H9 (cell line): ENCODE measurements at regions not wholly inside any gene's neighbourhood (a gene's known extent, or its start where the extent isn't known, plus 50 kb on each side); places are given as distances from the start of the nearest gene placed in this dataset.

Experiments
- DNase-seq: peaks from one replicate; pipeline ENCODE4 v3.0.0-alpha.2; 2017
- H2AFZ ChIP-seq: one replicate; pipeline ENCODE4 v1.6.1; 2013; ENCODE audit warnings: mild to moderate bottlenecking, low read length, control low read depth, moderate library complexity
- H2AK5ac ChIP-seq: 2 replicates; pipeline ENCODE4 v1.6.1; 2013; ENCODE audit warnings: low read length, control low read depth, mixed read lengths; ENCODE audit not compliant: insufficient read length
- H2BK120ac ChIP-seq: one replicate; pipeline ENCODE4 v1.6.1; 2013; ENCODE audit warnings: low read depth, mild to moderate bottlenecking, low read length, control low read depth, inconsistent platforms; ENCODE audit not compliant: poor library complexity, severe bottlenecking
- H2BK12ac ChIP-seq: 2 replicates; pipeline ENCODE4 v1.6.1; 2013; ENCODE audit warnings: low read length, control low read depth, mixed read lengths, low read depth; ENCODE audit not compliant: insufficient read length
- H2BK15ac ChIP-seq: 2 replicates; pipeline ENCODE4 v1.6.1; 2013; ENCODE audit warnings: low read depth, low read length, control low read depth
- H2BK20ac ChIP-seq: one replicate; pipeline ENCODE4 v1.6.1; 2013; ENCODE audit warnings: low read depth, mild to moderate bottlenecking, low read length, control low read depth, inconsistent platforms; ENCODE audit not compliant: poor library complexity, severe bottlenecking
- H2BK5ac ChIP-seq: 2 replicates; pipeline ENCODE4 v1.6.1; 2013; ENCODE audit warnings: low read length, control low read depth, mixed read lengths; ENCODE audit not compliant: insufficient read length
- H3K14ac ChIP-seq: 2 replicates; pipeline ENCODE4 v1.6.1; 2013; ENCODE audit warnings: low read length, control low read depth; ENCODE audit not compliant: insufficient read depth
- H3K18ac ChIP-seq: 2 replicates; pipeline ENCODE4 v1.6.1; 2013; ENCODE audit warnings: low read depth, mild to moderate bottlenecking, mixed read lengths, low read length, control low read depth; ENCODE audit not compliant: insufficient read length
- H3K23ac ChIP-seq: 2 replicates; pipeline ENCODE4 v1.6.1; 2013; ENCODE audit warnings: low read length, control low read depth, mixed read lengths, low read depth; ENCODE audit not compliant: insufficient read length
- H3K23me2 ChIP-seq: 2 replicates; pipeline ENCODE4 v1.6.1; 2013; ENCODE audit warnings: low read depth, mild to moderate bottlenecking, mixed read lengths, low read length, control low read depth; ENCODE audit not compliant: insufficient read length, poor library complexity, severe bottlenecking
- H3K27ac ChIP-seq: 2 replicates; pipeline ENCODE4 v1.5.1; 2013; ENCODE audit warnings: low read length, control low read depth, mixed read lengths, low read depth; ENCODE audit not compliant: insufficient read length
- H3K27me3 ChIP-seq: 2 replicates; pipeline ENCODE4 v1.6.1; 2013; ENCODE audit warnings: low read length, control low read depth, inconsistent platforms; ENCODE audit not compliant: insufficient read depth
- H3K4ac ChIP-seq: 2 replicates; pipeline ENCODE4 v1.6.1; 2013; ENCODE audit warnings: low read depth, mild to moderate bottlenecking, control low read depth, inconsistent platforms, low read length, moderate library complexity
- H3K4me1 ChIP-seq: 2 replicates; pipeline ENCODE4 v1.6.1; 2013; ENCODE audit warnings: low read length, control low read depth, inconsistent platforms; ENCODE audit not compliant: insufficient read depth
- H3K4me2 ChIP-seq: 2 replicates; pipeline ENCODE4 v1.6.1; 2013; ENCODE audit warnings: low read length, control low read depth, mixed read lengths; ENCODE audit not compliant: insufficient read length, insufficient read depth
- H3K56ac ChIP-seq: 2 replicates; pipeline ENCODE4 v1.6.1; 2013; ENCODE audit warnings: low read depth, mild to moderate bottlenecking, mixed read lengths, low read length, control low read depth; ENCODE audit not compliant: insufficient read length
- H3K79me1 ChIP-seq: 2 replicates; pipeline ENCODE4 v1.6.1; 2013; ENCODE audit warnings: low read depth, mild to moderate bottlenecking, moderate library complexity, low read length, control low read depth, inconsistent platforms; ENCODE audit not compliant: insufficient read depth, poor library complexity, severe bottlenecking
- H3K79me2 ChIP-seq: 2 replicates; pipeline ENCODE4 v1.6.1; 2013; ENCODE audit warnings: low read length, control low read depth, inconsistent platforms; ENCODE audit not compliant: insufficient read depth
- H3K9ac ChIP-seq: 2 replicates; pipeline ENCODE4 v1.6.1; 2013; ENCODE audit warnings: low read length, control low read depth, mixed read lengths; ENCODE audit not compliant: insufficient read length; ENCODE audit errors: extremely low read depth
- H3K9me3 ChIP-seq: one replicate; pipeline ENCODE4 v1.6.1; 2013; ENCODE audit warnings: low read depth, low read length, inconsistent platforms; ENCODE audit not compliant: control insufficient read depth
- H3T11ph ChIP-seq: one replicate; pipeline ENCODE4 v1.6.1; 2013; ENCODE audit warnings: mild to moderate bottlenecking, low read length, control low read depth, inconsistent platforms
- H4K20me1 ChIP-seq: one replicate; pipeline ENCODE4 v1.6.1; 2013; ENCODE audit not compliant: control insufficient read depth, insufficient read length, insufficient read depth
- H4K5ac ChIP-seq: 2 replicates; pipeline ENCODE4 v1.6.1; 2013; ENCODE audit warnings: low read depth, mild to moderate bottlenecking, mixed read lengths, low read length, control low read depth; ENCODE audit not compliant: insufficient read length
- H4K8ac ChIP-seq: replicated peaks from 2 replicates; pipeline ENCODE4 v1.6.1; 2013; ENCODE audit warnings: low read length, control low read depth, mixed read lengths, low read depth; ENCODE audit not compliant: insufficient read length
- H4K91ac ChIP-seq: 2 replicates; pipeline ENCODE4 v1.6.1; 2013; ENCODE audit warnings: low read depth, mild to moderate bottlenecking, moderate library complexity, mixed read lengths, low read length, control low read depth; ENCODE audit not compliant: insufficient read length
- H3K27ac Mint-ChIP-seq, 3 experiments: 2 replicates in 2 of 3; 3 replicates in 1 of 3; pipeline ENCODE4 v1.8.0; 2020 to 2021; ENCODE audit warnings: mixed read lengths in 3 of 3, mild to moderate bottlenecking in 1 of 3, moderate library complexity in 1 of 3
- H3K27me3 Mint-ChIP-seq: 2 replicates; pipeline ENCODE4 v1.8.0; 2021; ENCODE audit warnings: low read depth, mild to moderate bottlenecking, moderate library complexity, mixed read lengths
- H3K36me3 Mint-ChIP-seq, 3 experiments: 2 replicates in 2 of 3; 3 replicates in 1 of 3; pipeline ENCODE4 v1.8.0; 2020 to 2021; ENCODE audit warnings: low read depth in 3 of 3, mixed read lengths in 3 of 3; ENCODE audit not compliant: insufficient read depth in 1 of 3
- H3K4me1 Mint-ChIP-seq, 2 experiments: 2 replicates each; pipeline ENCODE4 v1.8.0; 2020; ENCODE audit warnings: mixed read lengths in 2 of 2
- H3K4me3 Mint-ChIP-seq, 2 experiments: 2 replicates in 1 of 2; 3 replicates in 1 of 2; pipeline ENCODE4 v1.8.0; 2020 to 2021; ENCODE audit warnings: mild to moderate bottlenecking in 2 of 2, mixed read lengths in 2 of 2, moderate library complexity in 1 of 2
- H3K9me3 Mint-ChIP-seq, 2 experiments: 2 replicates in 1 of 2; 3 replicates in 1 of 2; pipeline ENCODE4 v1.8.0; 2020; ENCODE audit warnings: mild to moderate bottlenecking in 2 of 2, mixed read lengths in 2 of 2, moderate library complexity in 1 of 2
- CTCF ChIP-seq: fragments of 200-600 bp; sonication (generic); conservative IDR thresholded peaks from 3 replicates; pipeline ENCODE4 v1.8.0; 2021; ENCODE audit warnings: antibody characterized with exemption, mild to moderate bottlenecking
- WGBS: extraction: QIAGEN DNeasy Blood & Tissue Kit; methylation state at CpG from one replicate; pipeline ENCODE4 v1.1.7; 2013; ENCODE audit warnings: missing lambda C conversion rate, low lambda C conversion rate, mixed read lengths; ENCODE audit not compliant: insufficient read length; ENCODE audit errors: extremely low coverage; 5-methylcytosine and 5-hydroxymethylcytosine counted together

GRCh38 chr15:87628311-87628710 lies 628.2 kb downstream of the NTRK3 start:
- no peak overlapping the region for H3T11ph ChIP-seq
- Mint-ChIP-seq H3K4me1 (peaks cover 3 to 4% of the 10 kb centered on the region in 2 experiments; a peak in 1 of 4 replicates), H3K36me3 (no peaks in the 10 kb centered on the region; a peak in 1 of 7 replicates), H3K27me3 (peaks cover 3% of the 10 kb centered on the region), H3K4me3 (no peak overlapping the region), H3K9me3 (no peaks in the 10 kb centered on the region), H3K27ac (no peak overlapping the region; a peak in 1 of 7 replicates)
- no peak for TF ChIP-seq CTCF
- no peak overlapping the region for H3K56ac ChIP-seq
- no peak overlapping the region for H3K27ac ChIP-seq
- H3K18ac ChIP-seq = no peak overlapping the region
- no peak overlapping the region for H3K23ac ChIP-seq
- H3K27me3 ChIP-seq = no peaks in the 10 kb centered on the region
- H3K4me1 ChIP-seq = no peaks in the 10 kb centered on the region
- H3K9ac ChIP-seq = no peak overlapping the region
- no peak overlapping the region for H2BK20ac ChIP-seq
- H2BK120ac ChIP-seq = no peak overlapping the region
- H3K23me2 ChIP-seq = no peaks in the 10 kb centered on the region
- H4K20me1 ChIP-seq = no peaks in the 10 kb centered on the region
- H2AFZ ChIP-seq = no peak overlapping the region
- DNase-seq = no peak
- no peak overlapping the region for H2AK5ac ChIP-seq
- no peaks in the 10 kb centered on the region for H3K9me3 ChIP-seq
- H2BK15ac ChIP-seq = no peak overlapping the region
- H3K79me2 ChIP-seq = no peaks in the 10 kb centered on the region
- no peak overlapping the region for H4K8ac ChIP-seq
- no peak overlapping the region for H3K4me2 ChIP-seq
- no CpG with 5 or more reads among the region's 3 CpGs for WGBS
- H4K5ac ChIP-seq = no peak overlapping the region
- no peak overlapping the region for H3K14ac ChIP-seq
- H4K91ac ChIP-seq = no peak overlapping the region
- H3K79me1 ChIP-seq = no peaks in the 10 kb centered on the region
- H3K4ac ChIP-seq = no peak overlapping the region
- no peak overlapping the region for H2BK5ac ChIP-seq
- no peak overlapping the region for H2BK12ac ChIP-seq
